ENCODE measurements at regions not wholly inside any gene's neighbourhood (a gene's known extent, or its start where the extent isn't known, plus 50 kb on each side); places are given as distances from the start of the nearest gene placed in this dataset.
A peak's percentile ranks its signal among the peaks of the same experiment; 100 is the strongest.

- Mint-ChIP-seq H3K36me3 (ENCODE audit: low read depth) (no peaks in the 10 kb centered on the region), H3K27me3 (ENCODE audit: low read depth) (peaks cover 5% of the 10 kb centered on the region), H3K27ac (no peak overlapping the region), H3K4me1 (peaks cover 6% of the 10 kb centered on the region), H3K4me3 (no peak overlapping the region), H3K9me3 (no peaks in the 10 kb centered on the region)
- no peak for TF ChIP-seq CTCF (IDR thresholded peaks at IDR 0.05; ENCODE audit: unreplicated experiment in 3 of 3)
Observed at GRCh38 chr12:96099421-96099820, 64.0 kb upstream of the LTA4H start.

GRCh38 chr12:96099986-96100385 lies 64.6 kb upstream of the LTA4H start:
- no peak overlapping the region for H3K4me3 Mint-ChIP-seq
- H3K4me1 Mint-ChIP-seq, result peaks cover 4% of the 10 kb centered on the region
- no peaks in the 10 kb centered on the region for H3K36me3 Mint-ChIP-seq (ENCODE audit: low read depth)
- H3K27ac Mint-ChIP-seq, result no peak overlapping the region
- peaks cover 5% of the 10 kb centered on the region for H3K27me3 Mint-ChIP-seq (ENCODE audit: low read depth)
- no peaks in the 10 kb centered on the region for H3K9me3 Mint-ChIP-seq
- no peak for TF ChIP-seq CTCF (IDR thresholded peaks at IDR 0.05; ENCODE audit: unreplicated experiment in 3 of 3)

- Mint-ChIP-seq H3K9me3 (no peaks in the 10 kb centered on the region), H3K4me1 (peaks cover 12% of the 10 kb centered on the region), H3K36me3 (ENCODE audit: low read depth) (no peaks in the 10 kb centered on the region), H3K4me3 (no peak overlapping the region), H3K27me3 (ENCODE audit: low read depth) (peaks cover 4% of the 10 kb centered on the region), H3K27ac (no peak overlapping the region)
- no peak for TF ChIP-seq CTCF (IDR thresholded peaks at IDR 0.05; ENCODE audit: unreplicated experiment in 3 of 3)
Observed at GRCh38 chr12:96101806-96102205, 66.4 kb upstream of the LTA4H start.

- Mint-ChIP-seq H3K4me3 (no peak overlapping the region), H3K27ac (no peak overlapping the region), H3K27me3 (ENCODE audit: low read depth) (peaks cover 7% of the 10 kb centered on the region), H3K9me3 (no peaks in the 10 kb centered on the region), H3K4me1 (peaks cover 21% of the 10 kb centered on the region), H3K36me3 (ENCODE audit: low read depth) (no peaks in the 10 kb centered on the region)
- TF ChIP-seq CTCF (IDR thresholded peaks at IDR 0.05; ENCODE audit: unreplicated experiment in 3 of 3), result no peak
Observed at GRCh38 chr12:96103067-96103644, 67.8 kb upstream of the LTA4H start.

- Mint-ChIP-seq H3K4me1 (peaks cover 22% of the 10 kb centered on the region), H3K27me3 (ENCODE audit: low read depth) (peaks cover 7% of the 10 kb centered on the region), H3K4me3 (no peak overlapping the region), H3K36me3 (ENCODE audit: low read depth) (no peaks in the 10 kb centered on the region), H3K9me3 (no peaks in the 10 kb centered on the region), H3K27ac (no peak overlapping the region)
- no peak for TF ChIP-seq CTCF (IDR thresholded peaks at IDR 0.05; ENCODE audit: unreplicated experiment in 3 of 3)
Observed at GRCh38 chr12:96104566-96104965, 69.2 kb upstream of the LTA4H start.

GRCh38 chr12:96106137-96106536 lies 70.8 kb upstream of the LTA4H start:
- peak overlapping the region in 1 of 3 experiments; percentile 40 for H3K27ac Mint-ChIP-seq
- peaks cover 22% of the 10 kb centered on the region for H3K4me1 Mint-ChIP-seq
- H3K9me3 Mint-ChIP-seq, result no peaks in the 10 kb centered on the region
- no peaks in the 10 kb centered on the region for H3K36me3 Mint-ChIP-seq (ENCODE audit: low read depth)
- no peak for TF ChIP-seq CTCF (IDR thresholded peaks at IDR 0.05; ENCODE audit: unreplicated experiment in 3 of 3)
- peaks cover 7% of the 10 kb centered on the region for H3K27me3 Mint-ChIP-seq (ENCODE audit: low read depth)
- no peak overlapping the region for H3K4me3 Mint-ChIP-seq

All from nephron (organoid).